ENCODE measurements at regions not wholly inside any gene's neighbourhood (a gene's known extent, or its start where the extent isn't known, plus 50 kb on each side); places are given as distances from the start of the nearest gene placed in this dataset.

- Histone ChIP-seq H3K36me3 (ENCODE audit: control insufficient read depth, insufficient read depth, low read length) (no peaks in the 10 kb centered on the region), H3K27ac (ENCODE audit: low read depth, low read length) (no peak overlapping the region), H3K9me3 (ENCODE audit: control insufficient read depth, low read length) (no peaks in the 10 kb centered on the region), H3K4me3 (ENCODE audit: low read length) (no peak overlapping the region), H3K4me1 (ENCODE audit: control insufficient read depth, insufficient read depth, low read length) (no peaks in the 10 kb centered on the region), H3K9ac (ENCODE audit: extremely low read depth, low read length, poor library complexity, severe bottlenecking) (no peak overlapping the region), H3K27me3 (ENCODE audit: control insufficient read depth, insufficient read depth, low read length, poor library complexity, severe bottlenecking) (peaks cover 71% of the 10 kb centered on the region)
- Mint-ChIP-seq H3K4me3 (no peak overlapping the region), H3K27me3 (ENCODE audit: insufficient read depth) (peaks cover 19% of the 10 kb centered on the region), H3K27ac (no peak overlapping the region), H3K4me1 (no peaks in the 10 kb centered on the region), H3K9me3 (no peaks in the 10 kb centered on the region), H3K36me3 (ENCODE audit: low read depth) (no peaks in the 10 kb centered on the region)
- DNase-seq, result no peak
- WGBS, 2 experiments (ENCODE audit: insufficient coverage in 1 of 2, insufficient read length in 1 of 2), result 92 to 97% methylated on average over 5 to 7 of the region's 7 CpGs
- TF ChIP-seq, protein P1, sequence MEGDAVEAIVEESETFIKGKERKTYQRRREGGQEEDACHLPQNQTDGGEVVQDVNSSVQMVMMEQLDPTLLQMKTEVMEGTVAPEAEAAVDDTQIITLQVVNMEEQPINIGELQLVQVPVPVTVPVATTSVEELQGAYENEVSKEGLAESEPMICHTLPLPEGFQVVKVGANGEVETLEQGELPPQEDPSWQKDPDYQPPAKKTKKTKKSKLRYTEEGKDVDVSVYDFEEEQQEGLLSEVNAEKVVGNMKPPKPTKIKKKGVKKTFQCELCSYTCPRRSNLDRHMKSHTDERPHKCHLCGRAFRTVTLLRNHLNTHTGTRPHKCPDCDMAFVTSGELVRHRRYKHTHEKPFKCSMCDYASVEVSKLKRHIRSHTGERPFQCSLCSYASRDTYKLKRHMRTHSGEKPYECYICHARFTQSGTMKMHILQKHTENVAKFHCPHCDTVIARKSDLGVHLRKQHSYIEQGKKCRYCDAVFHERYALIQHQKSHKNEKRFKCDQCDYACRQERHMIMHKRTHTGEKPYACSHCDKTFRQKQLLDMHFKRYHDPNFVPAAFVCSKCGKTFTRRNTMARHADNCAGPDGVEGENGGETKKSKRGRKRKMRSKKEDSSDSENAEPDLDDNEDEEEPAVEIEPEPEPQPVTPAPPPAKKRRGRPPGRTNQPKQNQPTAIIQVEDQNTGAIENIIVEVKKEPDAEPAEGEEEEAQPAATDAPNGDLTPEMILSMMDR (conservative IDR thresholded peaks at IDR 0.05), result no peak
Measured at GRCh38 chr10:62734781-62735463, 69.6 kb upstream of the ADO start.

- H3K36me3 Mint-ChIP-seq (ENCODE audit: low read depth), result no peaks in the 10 kb centered on the region
- DNase-seq, result no peak
- Histone ChIP-seq H3K9me3 (ENCODE audit: control insufficient read depth, low read length) (no peaks in the 10 kb centered on the region), H3K4me3 (ENCODE audit: low read length) (no peak overlapping the region), H3K36me3 (ENCODE audit: control insufficient read depth, insufficient read depth, low read length) (no peaks in the 10 kb centered on the region), H3K4me1 (ENCODE audit: control insufficient read depth, insufficient read depth, low read length) (no peaks in the 10 kb centered on the region), H3K27me3 (ENCODE audit: control insufficient read depth, insufficient read depth, low read length, poor library complexity, severe bottlenecking) (peaks cover 66% of the 10 kb centered on the region), H3K27ac (ENCODE audit: low read depth, low read length) (no peak overlapping the region), H3K9ac (ENCODE audit: extremely low read depth, low read length, poor library complexity, severe bottlenecking) (no peak overlapping the region)
- 84 to 100% methylated on average over 1 to 2 of the region's 2 CpGs for WGBS, 2 experiments (ENCODE audit: insufficient coverage in 1 of 2, insufficient read length in 1 of 2)
- H3K4me1 Mint-ChIP-seq, result no peaks in the 10 kb centered on the region
- TF ChIP-seq, protein P1 (conservative IDR thresholded peaks at IDR 0.05), result no peak
- peaks cover 15% of the 10 kb centered on the region for H3K27me3 Mint-ChIP-seq (ENCODE audit: insufficient read depth)
- H3K27ac Mint-ChIP-seq, result no peak overlapping the region
- no peaks in the 10 kb centered on the region for H3K9me3 Mint-ChIP-seq
- H3K4me3 Mint-ChIP-seq, result no peak overlapping the region
Measured at GRCh38 chr10:62735464-62736167, 68.9 kb upstream of the ADO start.

DNA sequence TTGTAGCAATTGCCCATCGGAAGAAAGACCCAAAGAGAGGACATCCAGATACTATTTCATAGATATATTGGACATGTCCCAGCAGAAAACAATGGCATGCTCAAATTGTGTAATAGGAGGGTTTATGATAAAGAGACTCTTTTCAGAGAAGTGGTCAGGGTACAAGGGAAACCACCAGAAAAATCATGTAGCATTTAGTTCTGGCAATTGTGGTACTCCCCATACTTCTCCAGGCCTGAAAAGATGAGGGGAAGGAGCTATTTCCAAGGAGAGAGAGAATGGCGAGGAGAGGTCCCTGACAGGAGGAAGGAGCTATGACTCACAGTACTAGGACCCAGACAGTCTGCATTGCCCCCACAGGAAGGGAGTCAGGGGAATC lies 68.4 kb upstream of the ADO start:
- no peaks in the 10 kb centered on the region for H3K36me3 Mint-ChIP-seq (ENCODE audit: low read depth)
- 91 to 96% methylated on average over 1 to 2 of the region's 2 CpGs for WGBS, 2 experiments (ENCODE audit: insufficient coverage in 1 of 2, insufficient read length in 1 of 2)
- H3K4me3 Mint-ChIP-seq, result no peak overlapping the region
- no peak for DNase-seq
- no peaks in the 10 kb centered on the region for H3K4me1 Mint-ChIP-seq
- H3K9me3 ChIP-seq (ENCODE audit: control insufficient read depth, low read length), result no peaks in the 10 kb centered on the region
- H3K27ac ChIP-seq (ENCODE audit: low read depth, low read length), result no peak overlapping the region
- no peak overlapping the region for H3K9ac ChIP-seq (ENCODE audit: extremely low read depth, low read length, poor library complexity, severe bottlenecking)
- H3K27me3 Mint-ChIP-seq (ENCODE audit: insufficient read depth), result peaks cover 12% of the 10 kb centered on the region
- no peaks in the 10 kb centered on the region for H3K4me1 ChIP-seq (ENCODE audit: control insufficient read depth, insufficient read depth, low read length)
- H3K9me3 Mint-ChIP-seq, result no peaks in the 10 kb centered on the region
- H3K27ac Mint-ChIP-seq, result no peak overlapping the region
- H3K4me3 ChIP-seq (ENCODE audit: low read length), result no peak overlapping the region
- no peaks in the 10 kb centered on the region for H3K36me3 ChIP-seq (ENCODE audit: control insufficient read depth, insufficient read depth, low read length)
- TF ChIP-seq, protein P1 (conservative IDR thresholded peaks at IDR 0.05), result no peak
- peaks cover 64% of the 10 kb centered on the region for H3K27me3 ChIP-seq (ENCODE audit: control insufficient read depth, insufficient read depth, low read length, poor library complexity, severe bottlenecking)

Measured in endodermal cell (in vitro differentiated cells).